NCI-H2227 (cell line): ENCODE measurements at regions not wholly inside any gene's neighbourhood (a gene's known extent, or its start where the extent isn't known, plus 50 kb on each side); places are given as distances from the start of the nearest gene placed in this dataset.

Experiments
- DNase-seq: peaks from one replicate; lab custom pipeline; 2025; ENCODE audit not compliant: unreplicated experiment; lab: John Stamatoyannopoulos, UW

GRCh38 chr2:67462738-67463496, 65.8 kb downstream of the ETAA1 start:
- DNase-seq: no peak

- DNase-seq: peak; percentile 84
Measured at GRCh38 chr2:67463810-67464209, 66.7 kb downstream of the ETAA1 start.

- DNase-seq: no peak
Measured at GRCh38 chr2:67465623-67466022, 68.5 kb downstream of the ETAA1 start.

GRCh38 chr2:67466734-67467133, 69.6 kb downstream of the ETAA1 start:
- DNase-seq: no peak

- DNase-seq: no peak
Measured at GRCh38 chr2:67471681-67472080, 74.5 kb downstream of the ETAA1 start.

GRCh38 chr2:67476809-67477790, 80.0 kb downstream of the ETAA1 start:
- DNase-seq: peak; percentile 42

GRCh38 chr2:67479261-67479660, 82.1 kb downstream of the ETAA1 start:
- no peak for DNase-seq

- no peak for DNase-seq
Measured at GRCh38 chr2:67485431-67485830, 88.3 kb downstream of the ETAA1 start.

- DNase-seq: no peak
Measured at GRCh38 chr2:67486041-67486796, 89.1 kb downstream of the ETAA1 start.

GRCh38 chr2:67487993-67488392, 90.9 kb downstream of the ETAA1 start:
- no peak for DNase-seq

- DNase-seq: peak; percentile 53
Measured at GRCh38 chr2:67489396-67489795, 92.3 kb downstream of the ETAA1 start.

GRCh38 chr2:67498931-67499330, 101.8 kb downstream of the ETAA1 start:
- DNase-seq: no peak

- DNase-seq: no peak
Measured at GRCh38 chr2:67499989-67500388, 102.9 kb downstream of the ETAA1 start.

- no peak for DNase-seq
Measured at GRCh38 chr2:67500541-67500940, 103.4 kb downstream of the ETAA1 start.

GRCh38 chr2:67502346-67503065, 105.4 kb downstream of the ETAA1 start:
- DNase-seq: no peak

GRCh38 chr2:67503066-67503795, 106.1 kb downstream of the ETAA1 start:
- DNase-seq: no peak

GRCh38 chr2:67510745-67511144, 113.6 kb downstream of the ETAA1 start:
- DNase-seq: no peak

GRCh38 chr2:67514515-67514914, 117.4 kb downstream of the ETAA1 start:
- DNase-seq: no peak

GRCh38 chr2:67515056-67515455, 117.9 kb downstream of the ETAA1 start:
- no peak for DNase-seq

- no peak for DNase-seq
Measured at GRCh38 chr2:67515538-67515937, 118.4 kb downstream of the ETAA1 start.
